Right lobe of liver (tissue), 6 donors: ENCODE measurements at regions not wholly inside any gene's neighbourhood (a gene's known extent, or its start where the extent isn't known, plus 50 kb on each side); places are given as distances from the start of the nearest gene placed in this dataset.

Source experiments
- ATAC-seq, 4 donors: fragments of 200-7000 bp; cut with Tn5 transposase; one replicate each; pipeline ENCODE4 v1.9.1; 2020; ENCODE audit warnings: mild to moderate bottlenecking in 4 of 4, moderate library complexity in 4 of 4
- DNase-seq, 3 donors: peaks; one replicate each; pipeline ENCODE4 v3.0.0-alpha.2; 2020
- H3K27ac ChIP-seq, 3 donors: fragments of 200-600 bp; one replicate each; pipeline ENCODE4 v1.8.0; 2022
- H3K27me3 ChIP-seq, 2 donors: fragments of 200-600 bp; one replicate each; pipeline ENCODE4 v1.8.0; 2022
- H3K36me3 ChIP-seq, 4 donors: fragments of 200-600 bp; sonication (generic) in 1 of 4; one replicate each; pipeline versions ENCODE4 v1.5.1 to v1.8.0; 2017 to 2022; ENCODE audit warnings: control low read depth in 1 of 4
- H3K4me1 ChIP-seq, 4 donors: fragments of 200-600 bp; sonication (generic) in 1 of 4; one replicate each; pipeline versions ENCODE4 v1.5.1 to v1.8.0; 2017 to 2022; ENCODE audit warnings: control low read depth in 1 of 4
- H3K4me3 ChIP-seq, 3 donors: fragments of 200-600 bp; one replicate each; pipeline ENCODE4 v1.8.0; 2022
- H3K9me3 ChIP-seq, 4 donors: fragments of 200-600 bp; sonication (generic) in 1 of 4; one replicate each; pipeline versions ENCODE4 v1.5.1 to v1.8.0; 2017 to 2022; ENCODE audit warnings: control low read depth in 1 of 4
- POLR2A ChIP-seq: fragments of 450-650 bp; IDR thresholded peaks from one replicate; pipeline ENCODE4 v1.6.1; 2017; ENCODE audit warnings: antibody characterized with exemption, mild to moderate bottlenecking
- WGBS: methylation state at CpG from one replicate; pipeline ENCODE4 v1.1.6; 2018; ENCODE audit warnings: low coverage, low lambda C conversion rate; ENCODE audit not compliant: insufficient coverage; ENCODE audit errors: missing lambda C conversion rate; 5-methylcytosine and 5-hydroxymethylcytosine counted together
- intact Hi-C, 2 donors: fragments of 100-400 bp; cut with DNase I; formaldehyde crosslinking; loops; one replicate each; pipeline versions ENCODE4 v1.11.2 to v1.14.1; 2022
- TF ChIP-seq, protein P1 (sequence below), 4 donors: fragments of 200-600 bp in 3 of 4; fragments of 450-650 bp in 1 of 4; IDR thresholded peaks; one replicate each; pipeline versions ENCODE4 v1.5.1 to v1.8.0; 2016 to 2022; ENCODE audit warnings: antibody characterized with exemption in 4 of 4, mild to moderate bottlenecking in 2 of 4
- donor health status: DM: no; HTN: yes; CAD: no.
- donor health status: DM: no; HTN: no; CAD: no.
- donor health status: DM: no; HTN: no; CAD: no.
- donor health status: DM: no; HTN: yes; CAD: no.
- donor health status: DM: no; HTN: yes; CAD: no.

DNA sequence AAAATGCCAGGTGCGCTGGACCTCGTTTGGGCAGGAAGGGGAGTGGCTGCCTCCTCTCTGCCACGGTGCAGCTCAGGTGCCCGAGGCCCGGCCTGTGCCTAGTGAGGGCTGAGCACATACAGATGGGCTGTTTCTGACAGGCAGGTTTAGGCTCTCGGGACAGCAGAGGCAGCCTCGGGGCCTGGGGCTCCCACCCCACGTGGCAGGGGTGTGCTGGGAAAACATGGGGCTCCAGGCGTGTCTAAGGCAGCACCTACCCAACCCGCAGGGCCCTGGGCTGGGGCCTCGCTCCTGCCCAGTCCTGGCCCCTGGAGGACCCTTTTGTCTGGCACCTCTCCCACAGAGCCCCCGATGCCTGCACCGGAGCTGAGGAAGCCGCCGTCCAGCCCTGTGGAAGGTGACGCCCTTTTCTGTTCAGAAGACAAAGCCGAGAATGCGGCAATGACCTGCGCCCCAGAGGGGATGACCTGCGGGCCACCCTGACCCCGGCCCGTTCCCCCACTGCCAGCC is 76.4 kb upstream of the GALNT9 start:
- intact Hi-C loops = loop anchor here in 1 of 2 donors (10.0 kb wide), 1 partner anchor 251 kb away; no protein-coding TSS in a partner anchor
- H3K36me3 ChIP-seq = no peaks in the 10 kb centered on the region
- TF ChIP-seq POLR2A = no peak
- TF ChIP-seq, protein P1, sequence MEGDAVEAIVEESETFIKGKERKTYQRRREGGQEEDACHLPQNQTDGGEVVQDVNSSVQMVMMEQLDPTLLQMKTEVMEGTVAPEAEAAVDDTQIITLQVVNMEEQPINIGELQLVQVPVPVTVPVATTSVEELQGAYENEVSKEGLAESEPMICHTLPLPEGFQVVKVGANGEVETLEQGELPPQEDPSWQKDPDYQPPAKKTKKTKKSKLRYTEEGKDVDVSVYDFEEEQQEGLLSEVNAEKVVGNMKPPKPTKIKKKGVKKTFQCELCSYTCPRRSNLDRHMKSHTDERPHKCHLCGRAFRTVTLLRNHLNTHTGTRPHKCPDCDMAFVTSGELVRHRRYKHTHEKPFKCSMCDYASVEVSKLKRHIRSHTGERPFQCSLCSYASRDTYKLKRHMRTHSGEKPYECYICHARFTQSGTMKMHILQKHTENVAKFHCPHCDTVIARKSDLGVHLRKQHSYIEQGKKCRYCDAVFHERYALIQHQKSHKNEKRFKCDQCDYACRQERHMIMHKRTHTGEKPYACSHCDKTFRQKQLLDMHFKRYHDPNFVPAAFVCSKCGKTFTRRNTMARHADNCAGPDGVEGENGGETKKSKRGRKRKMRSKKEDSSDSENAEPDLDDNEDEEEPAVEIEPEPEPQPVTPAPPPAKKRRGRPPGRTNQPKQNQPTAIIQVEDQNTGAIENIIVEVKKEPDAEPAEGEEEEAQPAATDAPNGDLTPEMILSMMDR (IDR thresholded peaks at IDR 0.05) = no peak
- H3K4me3 ChIP-seq = no peak overlapping the region
- 63% methylated on average over 5 of the region's 22 CpGs for WGBS
- no peaks in the 10 kb centered on the region for H3K27me3 ChIP-seq
- no peaks in the 10 kb centered on the region for H3K9me3 ChIP-seq
- H3K27ac ChIP-seq = no peak overlapping the region
- no peaks in the 10 kb centered on the region for H3K4me1 ChIP-seq
- ATAC-seq = no peak
- peak in 2 of 3 donors; percentile 8 to 51 for DNase-seq

DNA sequence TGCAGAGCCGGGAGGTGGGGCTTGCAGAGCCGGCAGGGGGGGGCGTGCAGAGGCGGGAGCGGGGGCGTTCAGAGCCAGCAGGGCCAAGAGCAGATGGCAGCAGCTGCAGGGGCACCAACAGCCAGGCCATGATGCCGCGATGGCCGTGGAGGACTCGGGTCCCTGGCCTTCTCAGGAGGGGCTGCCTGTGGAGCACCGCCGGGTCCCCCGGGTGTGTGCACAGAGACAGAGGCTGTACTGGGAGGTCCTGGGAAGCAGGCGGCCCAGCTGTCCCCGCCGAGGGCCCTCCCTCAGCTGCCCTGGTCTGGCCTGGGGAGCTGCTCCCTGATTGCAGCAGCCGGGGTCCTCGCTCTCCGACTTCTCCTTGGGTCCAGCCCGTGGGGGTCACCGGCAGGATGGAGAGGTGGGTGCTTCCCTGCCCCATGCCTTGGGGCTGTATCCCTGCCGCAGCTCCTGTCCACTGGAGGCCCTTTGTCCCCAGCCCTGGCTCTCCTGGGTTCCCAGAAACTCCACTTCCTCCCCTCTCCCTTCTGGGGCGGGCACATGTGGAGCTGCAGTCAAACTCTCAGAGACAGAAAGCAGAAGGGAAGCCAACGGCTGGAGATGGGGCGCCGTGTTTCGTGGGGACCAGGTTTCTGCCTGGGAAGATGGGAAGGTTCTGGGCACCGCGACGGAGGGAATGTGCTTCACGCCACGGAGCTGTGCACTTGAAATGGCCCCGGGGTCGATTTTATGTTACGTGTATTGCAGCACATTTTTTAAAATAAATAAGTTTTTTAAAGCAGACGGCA is 75.8 kb upstream of the GALNT9 start:
- H3K4me3 ChIP-seq = no peak overlapping the region
- intact Hi-C loops = loop anchor here in 1 of 2 donors (10.0 kb wide), 1 partner anchor 250 kb away; no protein-coding TSS in a partner anchor
- no peaks in the 10 kb centered on the region for H3K9me3 ChIP-seq
- WGBS = 50% methylated on average over 13 of the region's 36 CpGs
- ATAC-seq (peak in 1 of 4 donors; percentile 6), DNase-seq (peak in 1 of 3 donors; percentile 17)
- H3K27me3 ChIP-seq = no peaks in the 10 kb centered on the region
- H3K4me1 ChIP-seq = no peaks in the 10 kb centered on the region
- H3K27ac ChIP-seq = no peak overlapping the region
- TF ChIP-seq POLR2A = no peak
- TF ChIP-seq, protein P1 (IDR thresholded peaks at IDR 0.05) = no peak
- no peaks in the 10 kb centered on the region for H3K36me3 ChIP-seq

DNA sequence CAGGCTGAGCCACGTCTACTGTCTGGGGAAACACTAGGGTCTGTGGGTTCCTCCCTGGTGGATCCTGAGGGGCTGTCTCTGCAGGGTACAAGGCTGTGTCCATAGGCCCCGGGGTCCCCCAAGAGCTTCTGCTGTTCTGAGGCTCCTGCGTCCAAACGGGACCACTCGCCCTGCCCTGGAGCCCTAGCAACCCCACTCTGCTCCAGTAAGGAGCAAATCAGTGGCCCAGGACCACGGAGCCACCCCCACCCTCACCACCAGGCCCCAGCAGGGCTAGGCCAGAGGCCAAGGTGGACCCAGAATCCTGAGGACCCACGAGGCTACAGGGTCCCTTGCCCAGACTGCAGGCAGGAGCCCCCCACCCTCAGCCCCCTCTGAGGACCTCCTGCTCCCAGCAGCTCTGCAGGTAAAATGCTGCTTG is 75.1 kb upstream of the GALNT9 start:
- Histone ChIP-seq H3K4me3 (no peak overlapping the region), H3K36me3 (no peaks in the 10 kb centered on the region), H3K9me3 (no peaks in the 10 kb centered on the region), H3K4me1 (no peaks in the 10 kb centered on the region), H3K27me3 (no peaks in the 10 kb centered on the region), H3K27ac (no peak overlapping the region)
- peak in 1 of 4 donors; percentile 18 for ATAC-seq
- 40% methylated on average over 1 of the region's 7 CpGs for WGBS
- intact Hi-C loops = loop anchor here in 1 of 2 donors (10.0 kb wide), 1 partner anchor 250 kb away; no protein-coding TSS in a partner anchor
- TF ChIP-seq, protein P1 (IDR thresholded peaks at IDR 0.05) = no peak
- no peak for TF ChIP-seq POLR2A
- DNase-seq = no peak

DNA sequence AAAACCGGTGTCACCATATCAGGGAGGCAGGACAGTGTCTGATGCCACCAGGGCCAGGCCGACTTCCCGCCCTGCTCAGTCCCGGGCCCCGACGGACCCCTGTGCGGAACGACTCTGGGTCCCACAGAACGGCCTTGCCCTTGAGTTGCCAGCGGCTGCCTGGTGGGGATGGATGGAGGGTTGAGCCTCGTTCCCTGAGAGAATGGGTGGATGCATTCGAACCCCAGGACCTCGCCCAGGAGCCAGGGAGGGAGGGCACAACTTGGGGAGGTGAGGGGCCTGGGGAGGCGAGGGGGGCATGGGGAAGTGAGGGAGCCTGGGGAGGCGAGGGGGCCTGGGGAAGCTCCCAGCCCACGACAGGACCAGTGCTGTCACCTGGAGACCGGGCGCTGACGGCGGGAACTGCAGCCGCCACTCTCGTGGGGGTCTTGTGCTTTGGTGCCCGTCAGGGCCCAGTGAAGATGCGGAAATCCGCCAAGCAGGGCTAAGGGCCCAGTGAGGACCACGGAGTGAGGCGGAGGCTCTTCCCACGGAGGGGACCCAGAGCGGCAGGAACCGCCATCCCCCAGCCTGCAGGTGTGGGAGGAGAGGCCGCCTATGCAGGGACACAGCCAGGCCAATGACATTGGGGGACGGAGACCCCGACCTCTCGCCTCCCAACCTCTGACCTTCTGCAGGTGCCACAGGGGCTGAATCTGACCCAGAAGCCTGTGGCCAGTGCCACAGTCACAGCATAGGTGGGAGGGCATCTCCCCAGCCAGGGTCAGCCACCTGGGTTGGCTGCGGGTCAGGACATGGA is 74.4 kb upstream of the GALNT9 start:
- peak in 2 of 4 donors; percentile 5 to 11 for ATAC-seq
- TF ChIP-seq POLR2A = no peak
- TF ChIP-seq, protein P1 (IDR thresholded peaks at IDR 0.05) = no peak
- Histone ChIP-seq H3K4me1 (no peaks in the 10 kb centered on the region), H3K27ac (no peak overlapping the region), H3K9me3 (no peaks in the 10 kb centered on the region), H3K27me3 (no peaks in the 10 kb centered on the region), H3K36me3 (no peaks in the 10 kb centered on the region), H3K4me3 (no peak overlapping the region)
- WGBS = 52% methylated on average over 11 of the region's 35 CpGs
- intact Hi-C loops = loop anchor here in 1 of 2 donors (10.0 kb wide), 1 partner anchor 249 kb away; no protein-coding TSS in a partner anchor
- DNase-seq = no peak
